RWPE2 (cell line): ENCODE measurements at regions not wholly inside any gene's neighbourhood (a gene's known extent, or its start where the extent isn't known, plus 50 kb on each side); places are given as distances from the start of the nearest gene placed in this dataset.

ENCODE experiments used
- ATAC-seq: fragments of 200-7000 bp; cut with Tn5 transposase; 3 replicates; pipeline ENCODE4 v1.9.1; 2021; ENCODE audit warnings: low read depth
- DNase-seq: peaks from one replicate; pipeline ENCODE4 v3.0.0-alpha.2; 2020; ENCODE audit warnings: low spot score
- H3K27ac ChIP-seq: fragments of 450-650 bp; 2 replicates; pipeline ENCODE4 v1.5.1; 2017; ENCODE audit warnings: mild to moderate bottlenecking; ENCODE audit not compliant: poor library complexity, severe bottlenecking
- H3K27me3 ChIP-seq: fragments of 250-450 bp; sonication (Bioruptor Pico); 2 replicates; pipeline ENCODE4 v1.5.1; 2021; ENCODE audit warnings: mild to moderate bottlenecking, moderate library complexity; ENCODE audit not compliant: insufficient read depth, poor library complexity, severe bottlenecking
- H3K36me3 ChIP-seq: fragments of 250-450 bp; sonication (Bioruptor Pico); 2 replicates; pipeline ENCODE4 v1.5.1; 2020; ENCODE audit warnings: low read depth, mild to moderate bottlenecking, moderate library complexity
- H3K4me1 ChIP-seq: fragments of 250-450 bp; sonication (Bioruptor Pico); 2 replicates; pipeline ENCODE4 v1.5.1; 2021; ENCODE audit warnings: mild to moderate bottlenecking, moderate library complexity; ENCODE audit not compliant: insufficient read depth, poor library complexity, severe bottlenecking
- H3K4me3 ChIP-seq: fragments of 250-450 bp; sonication (Bioruptor Pico); 2 replicates; pipeline ENCODE4 v1.5.1; 2021; ENCODE audit warnings: mild to moderate bottlenecking, moderate library complexity; ENCODE audit not compliant: severe bottlenecking
- H3K9me3 ChIP-seq: fragments of 250-450 bp; sonication (Bioruptor Pico); 2 replicates; pipeline ENCODE4 v1.5.1; 2021; ENCODE audit warnings: mild to moderate bottlenecking, moderate library complexity; ENCODE audit not compliant: severe bottlenecking
- TF ChIP-seq, protein P1 (sequence below): fragments of 450-650 bp; IDR thresholded peaks from one replicate; pipeline ENCODE4 v1.5.1; 2017; ENCODE audit warnings: mild to moderate bottlenecking, moderate library complexity; ENCODE audit not compliant: poor library complexity, severe bottlenecking

DNA sequence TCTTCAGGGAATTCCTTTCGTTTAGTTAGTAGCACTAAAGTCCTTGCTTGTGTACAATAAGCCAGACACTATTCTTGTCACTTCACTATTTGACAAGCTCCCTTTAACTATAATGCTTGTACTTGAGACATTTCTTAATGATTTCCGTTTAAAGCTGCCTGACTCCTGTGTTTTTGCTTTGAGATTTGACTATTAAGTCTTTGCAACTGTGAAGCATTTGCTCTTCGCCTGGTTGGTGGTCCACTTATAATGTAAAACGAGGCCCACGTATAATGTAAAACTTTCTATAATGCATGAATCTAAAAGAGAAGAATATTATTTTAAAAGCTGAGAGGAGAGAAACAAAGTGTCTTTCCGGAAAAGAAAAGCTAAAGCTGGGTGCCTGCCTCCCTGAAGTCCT lies 204.1 kb upstream of the FAM47C start:
- Histone ChIP-seq H3K27me3 (no peaks in the 10 kb centered on the region), H3K36me3 (no peaks in the 10 kb centered on the region), H3K9me3 (no peaks in the 10 kb centered on the region), H3K4me3 (no peak overlapping the region), H3K27ac (no peak overlapping the region), H3K4me1 (no peaks in the 10 kb centered on the region)
- no peak for ATAC-seq
- DNase-seq, result no peak
- TF ChIP-seq, protein P1, sequence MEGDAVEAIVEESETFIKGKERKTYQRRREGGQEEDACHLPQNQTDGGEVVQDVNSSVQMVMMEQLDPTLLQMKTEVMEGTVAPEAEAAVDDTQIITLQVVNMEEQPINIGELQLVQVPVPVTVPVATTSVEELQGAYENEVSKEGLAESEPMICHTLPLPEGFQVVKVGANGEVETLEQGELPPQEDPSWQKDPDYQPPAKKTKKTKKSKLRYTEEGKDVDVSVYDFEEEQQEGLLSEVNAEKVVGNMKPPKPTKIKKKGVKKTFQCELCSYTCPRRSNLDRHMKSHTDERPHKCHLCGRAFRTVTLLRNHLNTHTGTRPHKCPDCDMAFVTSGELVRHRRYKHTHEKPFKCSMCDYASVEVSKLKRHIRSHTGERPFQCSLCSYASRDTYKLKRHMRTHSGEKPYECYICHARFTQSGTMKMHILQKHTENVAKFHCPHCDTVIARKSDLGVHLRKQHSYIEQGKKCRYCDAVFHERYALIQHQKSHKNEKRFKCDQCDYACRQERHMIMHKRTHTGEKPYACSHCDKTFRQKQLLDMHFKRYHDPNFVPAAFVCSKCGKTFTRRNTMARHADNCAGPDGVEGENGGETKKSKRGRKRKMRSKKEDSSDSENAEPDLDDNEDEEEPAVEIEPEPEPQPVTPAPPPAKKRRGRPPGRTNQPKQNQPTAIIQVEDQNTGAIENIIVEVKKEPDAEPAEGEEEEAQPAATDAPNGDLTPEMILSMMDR, result no peak

DNA sequence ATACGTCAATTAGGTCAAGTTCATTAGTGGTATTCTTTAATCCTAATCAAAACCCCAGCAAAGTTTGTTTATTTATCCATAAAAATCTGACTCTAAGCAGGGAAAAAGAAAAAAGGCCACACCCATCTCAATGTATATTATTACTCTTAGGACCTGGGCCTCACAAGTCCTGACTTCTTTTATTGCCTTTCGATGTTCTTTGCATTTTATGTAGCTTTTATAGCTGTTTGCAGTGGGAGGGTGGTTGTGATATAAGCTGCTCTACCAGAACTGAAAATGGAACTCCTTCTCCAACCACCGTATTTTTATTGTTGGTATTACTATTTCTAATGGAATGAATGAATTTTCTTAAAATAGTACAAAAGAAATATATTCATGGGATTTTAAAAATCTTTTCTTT lies 163.3 kb upstream of the FAM47C start:
- H3K9me3 ChIP-seq, result no peaks in the 10 kb centered on the region
- TF ChIP-seq, protein P1, result no peak
- H3K27me3 ChIP-seq, result no peaks in the 10 kb centered on the region
- ATAC-seq (no peak), DNase-seq (no peak)
- H3K4me1 ChIP-seq, result no peaks in the 10 kb centered on the region
- H3K36me3 ChIP-seq, result no peaks in the 10 kb centered on the region
- no peak overlapping the region for H3K27ac ChIP-seq
- no peak overlapping the region for H3K4me3 ChIP-seq

DNA sequence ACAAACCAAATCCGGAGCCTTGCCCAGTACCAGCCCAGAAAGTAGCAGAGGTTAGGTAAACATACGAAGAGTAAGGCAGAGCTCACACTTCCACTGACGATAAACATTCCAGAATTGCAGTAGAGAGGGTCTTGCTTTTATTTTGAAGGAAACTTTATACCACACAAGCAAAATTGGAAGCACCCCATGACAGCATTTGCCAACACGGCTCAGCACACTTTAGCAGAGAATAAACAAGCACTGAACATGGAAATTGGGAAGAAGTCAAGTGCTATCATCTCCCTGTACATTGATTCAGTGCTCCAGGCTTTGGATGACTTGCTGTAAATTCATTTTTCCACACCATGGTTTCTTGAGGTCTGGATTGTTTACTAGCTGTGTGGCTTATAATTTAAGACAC lies 160.7 kb upstream of the FAM47C start:
- H3K9me3 ChIP-seq, result no peaks in the 10 kb centered on the region
- H3K27me3 ChIP-seq, result no peaks in the 10 kb centered on the region
- DNase-seq, result no peak
- no peak for ATAC-seq
- H3K4me3 ChIP-seq, result no peak overlapping the region
- H3K4me1 ChIP-seq, result no peaks in the 10 kb centered on the region
- TF ChIP-seq, protein P1, result no peak
- no peak overlapping the region for H3K27ac ChIP-seq
- no peaks in the 10 kb centered on the region for H3K36me3 ChIP-seq

DNA sequence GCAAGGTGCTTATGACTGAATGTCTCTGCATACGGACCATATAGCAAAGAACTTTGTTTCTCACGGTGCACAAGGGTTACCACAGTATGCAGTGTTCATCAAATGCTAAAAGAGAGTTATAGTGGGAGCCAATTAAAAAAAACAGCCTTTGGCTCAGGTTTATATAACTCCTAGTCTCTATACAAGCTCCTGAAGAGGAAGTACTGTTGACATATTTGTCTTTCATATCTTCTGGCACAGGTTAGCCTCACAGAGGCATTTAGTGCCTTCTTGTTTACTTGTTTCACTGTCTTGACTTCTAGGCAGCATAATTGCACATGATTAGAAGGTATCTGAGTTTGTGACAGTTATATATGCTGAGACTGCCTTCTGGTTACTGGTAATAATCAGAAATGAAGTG lies 158.8 kb upstream of the FAM47C start:
- Histone ChIP-seq H3K27ac (no peak overlapping the region), H3K4me1 (no peaks in the 10 kb centered on the region), H3K27me3 (no peaks in the 10 kb centered on the region), H3K36me3 (no peaks in the 10 kb centered on the region), H3K9me3 (no peaks in the 10 kb centered on the region), H3K4me3 (no peak overlapping the region)
- TF ChIP-seq, protein P1, result no peak
- no peak for ATAC-seq
- no peak for DNase-seq

DNA sequence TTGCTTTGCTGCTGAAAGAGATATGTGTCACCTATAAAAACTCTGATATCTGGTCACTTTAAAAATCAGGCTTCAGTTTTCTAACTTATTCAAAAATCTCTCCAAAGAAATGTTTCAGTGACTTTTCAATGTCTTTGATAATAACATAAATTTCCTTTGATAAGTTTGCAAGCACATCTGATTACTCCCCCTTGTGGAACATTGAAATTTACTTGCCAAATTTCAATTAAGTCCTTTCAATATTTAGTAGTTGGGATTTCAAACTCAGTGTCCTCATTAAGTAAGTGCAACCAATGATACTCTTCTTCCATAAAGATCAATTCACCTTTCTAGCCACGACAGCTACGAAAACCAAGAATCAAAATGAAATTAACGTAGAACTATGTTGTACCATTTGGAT lies 151.3 kb upstream of the FAM47C start:
- ATAC-seq, result no peak
- Histone ChIP-seq H3K9me3 (no peaks in the 10 kb centered on the region), H3K27me3 (no peaks in the 10 kb centered on the region), H3K4me1 (no peaks in the 10 kb centered on the region), H3K4me3 (no peak overlapping the region), H3K27ac (no peak overlapping the region), H3K36me3 (no peaks in the 10 kb centered on the region)
- TF ChIP-seq, protein P1, result peak; percentile 27
- no peak for DNase-seq
